Astrocyte (in vitro differentiated cells and primary cell): ENCODE measurements at regions not wholly inside any gene's neighbourhood (a gene's known extent, or its start where the extent isn't known, plus 50 kb on each side); places are given as distances from the start of the nearest gene placed in this dataset.

Experiments
- DNase-seq: peaks from one replicate; pipeline ENCODE4 v3.0.0-alpha.2; 2010; ENCODE audit warnings: low read depth
- FAIRE-seq: peaks from 2 replicates; lab custom pipeline; 2011; peaks lifted over from hg19 to GRCh38; lab: Jason Lieb, UNC
- H2AFZ ChIP-seq: 2 replicates; pipeline ENCODE4 v1.6.0; 2012; ENCODE audit warnings: low read depth, low read length, inconsistent platforms
- H3K27ac ChIP-seq: 2 replicates; pipeline ENCODE4 v1.5.1; 2011; ENCODE audit warnings: low read depth, low read length, inconsistent platforms
- H3K27me3 ChIP-seq: 2 replicates; pipeline ENCODE4 v1.6.0; 2011; ENCODE audit warnings: low read length, inconsistent platforms; ENCODE audit not compliant: insufficient read depth
- H3K36me3 ChIP-seq: 2 replicates; pipeline ENCODE4 v1.5.1; 2011; ENCODE audit warnings: low read length, inconsistent platforms; ENCODE audit not compliant: insufficient read depth
- H3K4me1 ChIP-seq: 2 replicates; pipeline ENCODE4 v1.5.1; 2011; ENCODE audit warnings: low read length, inconsistent platforms; ENCODE audit not compliant: insufficient read depth
- H3K4me2 ChIP-seq: 2 replicates; pipeline ENCODE4 v1.6.0; 2012; ENCODE audit warnings: low read length, inconsistent platforms
- H3K4me3 ChIP-seq: 2 replicates; pipeline ENCODE4 v1.5.1; 2011; ENCODE audit warnings: low read depth, mild to moderate bottlenecking, low read length, inconsistent platforms; ENCODE audit not compliant: insufficient read depth
- H3K79me2 ChIP-seq: 2 replicates; pipeline ENCODE4 v1.6.0; 2012; ENCODE audit warnings: mild to moderate bottlenecking, low read length, inconsistent platforms; ENCODE audit not compliant: insufficient read depth
- H3K9ac ChIP-seq: 2 replicates; pipeline ENCODE4 v1.6.0; 2012; ENCODE audit warnings: mild to moderate bottlenecking, low read length, inconsistent platforms
- H3K9me3 ChIP-seq: 2 replicates; pipeline ENCODE4 v1.5.1; 2012; ENCODE audit warnings: low read depth, mild to moderate bottlenecking, low read length, inconsistent platforms; ENCODE audit not compliant: insufficient read depth
- H4K20me1 ChIP-seq: 2 replicates; pipeline ENCODE4 v1.6.0; 2012; ENCODE audit warnings: low read length, inconsistent platforms; ENCODE audit not compliant: insufficient read depth
- H3K27ac Mint-ChIP-seq: one replicate; pipeline ENCODE4 v1.8.0; 2021; ENCODE audit warnings: mild to moderate bottlenecking, mixed read lengths; ENCODE audit not compliant: unreplicated experiment
- H3K27me3 Mint-ChIP-seq: one replicate; pipeline ENCODE4 v1.8.0; 2021; ENCODE audit warnings: low read depth, mixed read lengths; ENCODE audit not compliant: unreplicated experiment
- H3K36me3 Mint-ChIP-seq: one replicate; pipeline ENCODE4 v1.8.0; 2021; ENCODE audit warnings: low read depth, mixed read lengths; ENCODE audit not compliant: unreplicated experiment
- H3K4me1 Mint-ChIP-seq: one replicate; pipeline ENCODE4 v1.8.0; 2021; ENCODE audit warnings: low read depth, mixed read lengths; ENCODE audit not compliant: unreplicated experiment
- H3K4me3 Mint-ChIP-seq: one replicate; pipeline ENCODE4 v1.8.0; 2021; ENCODE audit warnings: mild to moderate bottlenecking, moderate library complexity, mixed read lengths; ENCODE audit not compliant: unreplicated experiment
- H3K9me3 Mint-ChIP-seq: one replicate; pipeline ENCODE4 v1.8.0; 2021; ENCODE audit warnings: mild to moderate bottlenecking, mixed read lengths; ENCODE audit not compliant: unreplicated experiment
- EZH2 ChIP-seq: IDR thresholded peaks from 2 replicates; pipeline ENCODE4 v1.6.1; 2012; ENCODE audit warnings: mild to moderate bottlenecking, low read length, inconsistent platforms; ENCODE audit not compliant: insufficient read depth
- TF ChIP-seq, protein P1 (sequence below): IDR thresholded peaks from 2 replicates; pipeline ENCODE4 v1.5.1; 2011; ENCODE audit warnings: low read depth, mild to moderate bottlenecking, inconsistent platforms, low read length, moderate library complexity; ENCODE audit not compliant: insufficient read depth

DNA sequence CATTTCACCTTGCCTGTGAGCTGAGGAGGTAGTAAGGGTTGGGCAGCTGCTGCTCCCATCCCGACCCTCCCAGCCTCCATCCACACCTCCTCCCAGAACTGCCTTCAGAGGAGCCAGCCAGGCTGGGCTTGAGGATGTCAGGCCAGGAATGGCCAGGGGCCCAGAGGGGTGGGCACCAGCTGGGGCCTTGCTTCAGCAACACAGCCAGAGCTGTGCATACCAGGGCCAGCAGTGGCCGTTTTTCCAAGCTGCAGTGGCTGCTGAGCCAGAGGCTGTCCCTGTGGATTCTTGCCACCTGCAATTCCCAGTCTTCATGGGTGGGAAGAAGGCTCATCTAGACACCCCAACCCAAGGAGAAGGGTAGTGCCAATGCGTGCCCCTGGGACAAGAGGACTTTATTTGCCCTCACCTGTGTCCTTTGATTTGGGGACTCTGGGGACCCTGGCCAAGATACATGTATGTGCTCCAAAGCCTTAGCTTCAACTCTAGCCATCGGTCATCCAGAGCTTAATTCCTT lies 153.4 kb upstream of the SDK2 start:
- Mint-ChIP-seq H3K27ac (no peak overlapping the region), H3K4me1 (peaks cover 14% of the 10 kb centered on the region), H3K9me3 (peaks cover under 1% of the 10 kb centered on the region), H3K36me3 (peaks cover 3% of the 10 kb centered on the region), H3K4me3 (no peak overlapping the region), H3K27me3 (peaks cover 35% of the 10 kb centered on the region)
- H3K36me3 ChIP-seq, result no peaks in the 10 kb centered on the region
- peak overlapping the region; percentile 74 for H3K4me2 ChIP-seq
- no peaks in the 10 kb centered on the region for H3K9me3 ChIP-seq
- no peak for TF ChIP-seq EZH2
- no peak overlapping the region for H3K4me3 ChIP-seq
- DNase-seq, result no peak
- peaks cover 24% of the 10 kb centered on the region for H3K4me1 ChIP-seq
- no peak for FAIRE-seq
- no peak overlapping the region for H3K9ac ChIP-seq
- H2AFZ ChIP-seq, result no peak overlapping the region
- peaks cover 9% of the 10 kb centered on the region for H4K20me1 ChIP-seq
- no peaks in the 10 kb centered on the region for H3K79me2 ChIP-seq
- peaks cover 2% of the 10 kb centered on the region for H3K27me3 ChIP-seq
- peak overlapping the region; percentile 48 for H3K27ac ChIP-seq

DNA sequence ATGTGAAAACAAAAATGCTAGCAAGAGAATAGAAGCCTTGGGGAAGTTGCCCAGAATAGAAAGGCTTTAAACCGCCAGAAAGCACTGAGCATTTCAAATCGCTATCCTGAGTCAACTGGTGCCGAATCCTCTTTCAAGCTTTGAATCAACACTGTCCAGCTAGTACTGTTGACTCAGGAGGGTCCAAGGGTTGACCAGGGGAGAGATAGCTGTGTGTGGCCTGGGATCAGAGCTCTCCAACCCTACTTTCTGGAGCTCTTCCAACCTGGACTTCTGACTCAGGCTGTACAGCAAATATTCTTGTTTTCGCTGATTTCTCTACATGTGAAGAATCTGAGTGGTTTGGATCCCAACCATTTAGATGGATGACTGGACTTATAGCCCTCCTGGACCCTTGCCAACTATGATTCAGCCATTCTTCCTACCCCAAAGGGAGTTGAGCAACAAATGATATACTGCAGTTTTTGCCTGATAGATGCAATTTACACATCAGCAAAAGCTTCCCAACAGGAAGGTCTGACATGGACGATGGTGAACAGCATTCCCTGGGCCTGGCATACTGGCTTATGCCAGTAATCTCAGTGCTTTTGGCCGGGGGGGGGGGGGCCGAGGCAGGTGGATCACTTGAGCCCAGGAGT lies 154.0 kb upstream of the SDK2 start:
- Histone ChIP-seq H3K79me2 (no peaks in the 10 kb centered on the region), H3K9me3 (no peaks in the 10 kb centered on the region), H3K4me3 (no peak overlapping the region), H3K9ac (no peak overlapping the region), H3K4me1 (peaks cover 24% of the 10 kb centered on the region), H3K27me3 (peaks cover 2% of the 10 kb centered on the region), H3K36me3 (no peaks in the 10 kb centered on the region), H2AFZ (no peak overlapping the region), H3K4me2 (peak overlapping the region; percentile 74), H4K20me1 (peaks cover 9% of the 10 kb centered on the region), H3K27ac (peak overlapping the region; percentile 48)
- DNase-seq, result peak; percentile 94
- Mint-ChIP-seq H3K4me1 (peaks cover 14% of the 10 kb centered on the region), H3K4me3 (no peak overlapping the region), H3K27ac (peak overlapping the region; percentile 41), H3K9me3 (peaks cover 3% of the 10 kb centered on the region), H3K36me3 (peaks cover 3% of the 10 kb centered on the region), H3K27me3 (peaks cover 35% of the 10 kb centered on the region)
- peak; percentile 86 for FAIRE-seq
- TF ChIP-seq, protein P1, sequence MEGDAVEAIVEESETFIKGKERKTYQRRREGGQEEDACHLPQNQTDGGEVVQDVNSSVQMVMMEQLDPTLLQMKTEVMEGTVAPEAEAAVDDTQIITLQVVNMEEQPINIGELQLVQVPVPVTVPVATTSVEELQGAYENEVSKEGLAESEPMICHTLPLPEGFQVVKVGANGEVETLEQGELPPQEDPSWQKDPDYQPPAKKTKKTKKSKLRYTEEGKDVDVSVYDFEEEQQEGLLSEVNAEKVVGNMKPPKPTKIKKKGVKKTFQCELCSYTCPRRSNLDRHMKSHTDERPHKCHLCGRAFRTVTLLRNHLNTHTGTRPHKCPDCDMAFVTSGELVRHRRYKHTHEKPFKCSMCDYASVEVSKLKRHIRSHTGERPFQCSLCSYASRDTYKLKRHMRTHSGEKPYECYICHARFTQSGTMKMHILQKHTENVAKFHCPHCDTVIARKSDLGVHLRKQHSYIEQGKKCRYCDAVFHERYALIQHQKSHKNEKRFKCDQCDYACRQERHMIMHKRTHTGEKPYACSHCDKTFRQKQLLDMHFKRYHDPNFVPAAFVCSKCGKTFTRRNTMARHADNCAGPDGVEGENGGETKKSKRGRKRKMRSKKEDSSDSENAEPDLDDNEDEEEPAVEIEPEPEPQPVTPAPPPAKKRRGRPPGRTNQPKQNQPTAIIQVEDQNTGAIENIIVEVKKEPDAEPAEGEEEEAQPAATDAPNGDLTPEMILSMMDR, result no peak
- no peak for TF ChIP-seq EZH2

DNA sequence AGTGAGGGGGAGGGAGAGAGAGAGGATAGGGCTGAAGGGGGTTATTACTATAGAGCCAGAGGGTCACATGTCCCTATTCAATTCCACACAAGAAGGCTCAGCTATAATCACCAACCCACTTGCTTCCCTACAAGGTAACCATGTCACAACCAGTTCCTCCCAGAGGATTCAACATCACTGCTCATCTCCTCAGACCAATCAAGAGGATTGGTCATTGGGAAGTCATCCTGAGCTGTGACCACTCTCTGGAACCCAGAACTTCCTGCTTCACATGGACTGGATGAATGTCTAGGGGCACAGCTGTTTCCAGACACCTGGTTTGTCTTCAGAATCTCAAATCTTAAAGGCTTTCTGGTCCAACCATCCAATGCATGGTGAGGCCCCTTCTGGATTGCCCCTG lies 154.9 kb upstream of the SDK2 start:
- Histone ChIP-seq H3K9me3 (no peaks in the 10 kb centered on the region), H3K27me3 (peaks cover 2% of the 10 kb centered on the region), H2AFZ (no peak overlapping the region), H4K20me1 (peaks cover 9% of the 10 kb centered on the region), H3K79me2 (no peaks in the 10 kb centered on the region), H3K9ac (no peak overlapping the region), H3K4me3 (no peak overlapping the region), H3K36me3 (no peaks in the 10 kb centered on the region), H3K4me2 (no peak overlapping the region), H3K4me1 (peaks cover 24% of the 10 kb centered on the region), H3K27ac (no peak overlapping the region)
- H3K9me3 Mint-ChIP-seq, result peaks cover 3% of the 10 kb centered on the region
- peaks cover 3% of the 10 kb centered on the region for H3K36me3 Mint-ChIP-seq
- H3K27ac Mint-ChIP-seq, result no peak overlapping the region
- peaks cover 14% of the 10 kb centered on the region for H3K4me1 Mint-ChIP-seq
- H3K27me3 Mint-ChIP-seq, result peaks cover 30% of the 10 kb centered on the region
- TF ChIP-seq EZH2, result no peak
- TF ChIP-seq, protein P1, result no peak
- FAIRE-seq, result no peak
- DNase-seq, result no peak
- no peak overlapping the region for H3K4me3 Mint-ChIP-seq
